ENCODE measurements at regions not wholly inside any gene's neighbourhood (a gene's known extent, or its start where the extent isn't known, plus 50 kb on each side); places are given as distances from the start of the nearest gene placed in this dataset.
"Not testable (repeated sequence)": the region's sequence is repeated elsewhere in the genome, so short reads cannot be mapped to it uniquely, and the experiment has no call there.

DNA sequence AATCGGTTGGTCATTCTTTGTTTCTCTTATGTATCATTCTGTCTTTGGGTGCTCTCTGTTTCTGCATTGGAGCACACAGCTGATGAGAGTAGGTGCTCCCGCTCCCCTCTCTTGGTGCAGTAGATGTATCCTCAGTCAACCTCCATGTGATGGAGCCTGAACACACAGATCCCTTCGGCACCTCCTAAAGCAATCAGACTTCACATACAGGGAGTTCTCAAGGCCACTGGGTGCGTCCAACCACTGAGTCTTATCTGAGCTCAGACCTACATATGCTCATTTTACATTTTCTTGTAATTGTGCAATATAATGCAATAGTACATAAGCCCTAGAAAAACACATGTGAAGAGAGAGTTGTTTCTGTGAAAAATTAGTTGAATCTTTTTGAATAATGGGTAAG, 198.1 kb upstream of the ATP10A start:
- intact Hi-C loops (cut with micrococcal nuclease) = no loop called here
- ATAC-seq (no peak), DNase-seq (no peak)

- ATAC-seq; intact Hi-C loops (cut with micrococcal nuclease); DNase-seq: not testable (repeated sequence)
Measured at GRCh38 chr15:26056766-26057165, 193.6 kb upstream of the ATP10A start.

DNA sequence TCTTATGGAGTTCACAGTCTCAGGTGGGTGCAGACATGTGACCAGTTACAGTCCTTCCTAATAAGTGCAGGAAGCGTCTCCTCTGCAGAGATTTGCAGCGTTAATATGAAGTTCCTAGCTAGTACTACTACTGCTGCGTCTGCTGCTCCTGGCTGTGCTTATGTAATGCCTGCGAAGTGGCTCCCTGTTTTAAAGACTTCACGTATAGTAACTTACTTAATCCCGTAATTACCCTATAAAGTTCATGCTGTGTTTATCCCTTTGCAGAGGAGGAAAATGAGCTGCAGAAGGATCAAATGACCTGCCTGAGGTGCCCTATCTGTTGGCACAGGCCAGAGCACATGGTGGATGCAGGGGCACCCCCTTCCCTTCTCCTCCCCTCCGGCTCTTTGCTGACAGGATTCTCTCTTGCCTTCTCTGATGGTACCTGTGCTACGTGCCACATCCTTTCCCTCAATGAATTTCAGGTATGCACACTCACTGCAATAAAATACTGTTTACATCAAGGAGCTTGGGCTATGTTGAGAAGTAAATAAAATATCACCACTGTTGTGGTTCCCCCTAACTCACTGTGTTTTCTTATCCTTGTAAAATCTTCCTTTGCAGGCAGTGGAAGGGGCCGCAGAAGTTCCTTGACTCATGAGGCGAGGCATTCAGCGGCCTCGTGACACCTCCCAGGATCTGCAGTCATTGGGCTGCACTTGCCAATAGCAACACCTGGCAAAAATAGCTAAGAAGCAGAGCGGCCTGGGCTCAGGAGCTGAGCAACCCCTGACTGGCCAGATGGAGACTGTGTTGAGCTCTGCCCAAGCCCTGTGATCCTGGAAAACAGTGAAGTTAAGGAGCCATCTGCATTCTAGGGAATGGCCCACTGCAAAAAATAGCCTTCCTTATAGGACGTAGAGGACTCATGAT, 188.9 kb upstream of the ATP10A start:
- intact Hi-C loops (cut with micrococcal nuclease) = no loop called here

DNA sequence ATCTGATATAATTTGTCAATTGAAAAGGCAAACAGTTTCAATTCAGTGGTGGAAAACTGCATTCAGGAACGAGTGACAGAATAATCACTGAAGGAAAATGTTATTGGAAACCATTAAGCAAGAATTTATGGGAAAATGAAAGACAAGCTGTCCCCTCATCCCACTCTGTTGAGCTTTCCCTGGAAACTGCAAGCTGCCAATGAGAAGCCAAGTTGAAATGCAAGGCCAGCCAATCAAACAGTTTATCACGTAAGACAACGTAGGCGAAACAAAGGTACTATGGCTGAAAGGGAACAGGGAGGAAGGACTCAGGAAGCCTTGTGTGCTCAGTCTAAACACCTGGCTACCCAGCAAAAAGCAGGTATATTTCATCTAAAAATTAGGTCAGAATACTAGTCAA, 187.9 kb upstream of the ATP10A start:
- ATAC-seq = no peak
- intact Hi-C loops (cut with micrococcal nuclease) = no loop called here
- no peak for DNase-seq

More for the DNA sequence above, 188.9 kb upstream of the ATP10A start:
- peak; percentile 40 for DNase-seq
- ATAC-seq = peak; percentile 79

DNA sequence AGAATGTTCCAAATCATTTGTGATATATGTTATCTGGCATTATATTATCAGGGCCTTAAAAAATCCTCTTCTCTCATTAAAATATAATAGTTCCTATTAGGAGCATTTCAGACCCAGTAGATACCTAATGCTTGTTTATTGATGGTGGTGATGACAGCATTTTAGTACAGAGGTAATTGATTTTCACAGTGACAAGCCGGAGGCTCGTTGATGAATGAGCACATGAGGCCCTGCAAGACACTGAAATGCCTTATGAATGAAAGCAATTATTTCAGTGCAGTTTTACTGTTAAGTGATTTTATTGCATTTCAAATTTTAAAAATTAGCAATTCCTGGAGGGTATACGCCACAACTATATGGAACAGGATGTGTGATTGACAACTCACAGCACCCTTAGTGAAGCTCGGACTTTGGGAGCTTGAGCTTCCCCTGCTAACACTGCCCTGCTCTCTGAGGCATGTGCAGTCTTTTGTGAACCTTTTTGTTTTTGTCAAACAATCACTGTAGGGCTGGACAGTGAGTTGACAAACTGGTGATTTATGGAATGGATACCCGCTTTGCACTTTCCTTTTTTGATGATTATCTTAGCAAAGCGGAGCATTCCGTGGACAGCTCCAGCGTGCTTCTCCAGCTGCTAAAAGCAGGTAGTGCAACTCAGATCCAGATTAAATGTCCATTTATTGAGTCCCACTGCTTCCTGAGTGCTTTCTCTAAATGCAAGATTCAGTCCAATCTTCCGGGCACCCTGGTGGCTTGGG, 187.0 kb upstream of the ATP10A start:
- intact Hi-C loops (cut with micrococcal nuclease) = no loop called here
- DNase-seq (no peak), ATAC-seq (no peak)

- intact Hi-C loops (cut with micrococcal nuclease) = no loop called here
- ATAC-seq = no peak
Measured at GRCh38 chr15:26048669-26049068, 185.5 kb upstream of the ATP10A start.

GRCh38 chr15:26045516-26045915, 182.4 kb upstream of the ATP10A start:
- intact Hi-C loops (cut with micrococcal nuclease) = no loop called here
- DNase-seq (no peak), ATAC-seq (no peak)

More at GRCh38 chr15:26048669-26049068, 185.5 kb upstream of the ATP10A start:
- no peak for DNase-seq

GRCh38 chr15:26043018-26043417, 179.9 kb upstream of the ATP10A start:
- no peak for ATAC-seq
- intact Hi-C loops (cut with micrococcal nuclease) = no loop called here
- DNase-seq = no peak

GRCh38 chr15:26038693-26039092, 175.6 kb upstream of the ATP10A start:
- intact Hi-C loops (cut with micrococcal nuclease) = no loop called here
- no peak for DNase-seq
- no peak for ATAC-seq

- intact Hi-C loops (cut with micrococcal nuclease) = no loop called here
- DNase-seq (no peak), ATAC-seq (no peak)
Measured at GRCh38 chr15:26037369-26037768, 174.2 kb upstream of the ATP10A start.

- intact Hi-C loops (cut with micrococcal nuclease) = no loop called here
- ATAC-seq = no peak
- no peak for DNase-seq
Measured at GRCh38 chr15:26033493-26033892, 170.4 kb upstream of the ATP10A start.

GRCh38 chr15:26032162-26032846, 169.2 kb upstream of the ATP10A start:
- intact Hi-C loops (cut with micrococcal nuclease) = no loop called here
- ATAC-seq (no peak), DNase-seq (no peak)

DNA sequence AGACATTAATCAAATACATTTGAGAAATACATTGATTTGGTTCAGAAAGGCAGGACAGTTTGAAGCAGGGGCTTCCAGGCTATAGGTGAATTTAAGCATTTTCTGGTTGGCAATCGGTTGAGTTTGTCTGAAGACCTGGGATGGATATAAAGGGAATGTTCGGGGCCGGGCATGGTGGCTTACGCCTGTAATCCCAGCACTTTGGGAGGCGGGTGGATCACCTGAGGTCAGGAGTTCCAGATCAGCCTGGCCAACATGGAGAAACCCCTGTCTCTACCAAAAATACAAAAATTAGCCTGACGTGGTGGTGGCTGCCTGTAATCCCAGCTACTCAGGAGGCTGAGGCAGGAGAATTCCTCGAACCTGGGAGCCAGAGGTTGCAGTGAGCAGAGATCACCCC, 166.5 kb upstream of the ATP10A start:
- ATAC-seq = not testable (repeated sequence)

GRCh38 chr15:26029146-26029545, 166.0 kb upstream of the ATP10A start:
- DNase-seq = no peak
- ATAC-seq = no peak
- intact Hi-C loops (cut with micrococcal nuclease) = no loop called here

More for the DNA sequence above, 166.5 kb upstream of the ATP10A start:
- DNase-seq; intact Hi-C loops (cut with micrococcal nuclease): not testable (repeated sequence)

GRCh38 chr15:26028086-26028740, 165.1 kb upstream of the ATP10A start:
- no peak for ATAC-seq
- intact Hi-C loops (cut with micrococcal nuclease) = no loop called here

DNA sequence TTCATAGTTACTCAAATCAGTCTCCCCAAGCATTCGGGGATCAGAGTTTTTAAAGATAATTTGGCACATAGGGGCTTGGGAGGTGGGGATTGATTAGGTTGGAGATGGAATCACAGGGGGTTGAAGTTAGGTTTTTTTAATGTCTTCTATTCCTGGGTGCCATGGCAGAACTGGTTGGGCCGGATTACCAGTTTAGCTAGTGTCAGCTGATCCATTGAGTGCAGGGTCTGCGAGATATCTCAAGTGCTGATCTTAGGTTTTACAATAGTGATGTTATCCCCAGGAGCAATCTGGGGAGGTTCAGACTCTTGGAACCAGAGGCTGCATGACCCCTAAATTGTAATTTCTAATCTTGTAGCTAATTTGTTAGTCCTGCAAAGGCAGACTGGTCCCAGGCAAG, 163.5 kb upstream of the ATP10A start:
- DNase-seq; ATAC-seq; intact Hi-C loops (cut with micrococcal nuclease): not testable (repeated sequence)

More at GRCh38 chr15:26028086-26028740, 165.1 kb upstream of the ATP10A start:
- no peak for DNase-seq

- no peak for DNase-seq
- intact Hi-C loops (cut with micrococcal nuclease) = no loop called here
- no peak for ATAC-seq
Measured at GRCh38 chr15:26024241-26024640, 161.1 kb upstream of the ATP10A start.

DNA sequence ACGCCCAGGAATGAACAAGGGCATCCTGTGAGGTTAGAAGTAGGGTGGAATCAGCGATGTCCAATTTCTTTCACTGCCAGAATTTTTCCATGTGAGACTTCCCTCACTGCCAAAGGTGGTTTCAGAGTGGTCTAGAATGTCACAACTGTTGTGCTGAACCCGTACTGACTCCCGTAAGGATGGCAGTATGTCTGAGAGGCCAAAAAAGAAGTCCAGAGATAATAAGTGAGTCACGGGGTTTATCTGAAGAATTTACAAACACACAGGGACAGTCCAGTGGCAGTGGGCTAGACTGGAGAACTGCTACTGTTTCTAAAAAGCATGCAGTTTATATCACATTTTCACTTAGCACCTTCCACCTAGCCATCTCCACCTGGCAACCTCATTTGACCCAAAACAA, 160.6 kb upstream of the ATP10A start:
- DNase-seq = no peak
- intact Hi-C loops (cut with micrococcal nuclease) = no loop called here
- ATAC-seq = no peak

DNA sequence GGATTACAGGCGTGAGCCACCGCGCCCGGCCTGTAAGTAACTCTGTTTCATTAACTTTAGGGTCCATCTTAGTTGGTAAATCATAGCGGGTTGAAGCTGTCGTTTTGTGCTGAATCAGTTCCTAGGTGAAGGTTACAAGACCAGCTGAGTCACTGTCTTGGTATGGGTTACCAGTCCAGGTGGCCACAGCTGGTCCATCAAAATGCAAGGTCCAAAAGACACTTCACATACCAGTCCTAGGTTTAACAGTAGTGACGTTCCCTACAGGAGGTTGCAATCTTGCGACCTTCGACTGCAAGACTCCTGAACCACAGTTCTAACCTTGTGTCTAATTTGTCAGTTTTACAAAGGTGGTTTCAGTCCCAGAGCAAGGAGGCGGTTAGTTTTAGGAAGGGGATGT, 160.1 kb upstream of the ATP10A start:
- no peak for ATAC-seq
- intact Hi-C loops (cut with micrococcal nuclease) = no loop called here
- no peak for DNase-seq
